SW480 (cell line): ENCODE measurements at regions not wholly inside any gene's neighbourhood (a gene's known extent, or its start where the extent isn't known, plus 50 kb on each side); places are given as distances from the start of the nearest gene placed in this dataset.

Experiments
- DNase-seq: peaks from one replicate; pipeline ENCODE4 v3.0.0-alpha.2; 2016; ENCODE audit warnings: low spot score

GRCh38 chr7:12741951-12742575 is 54.6 kb downstream of the ARL4A start:
- DNase-seq, result no peak

- no peak for DNase-seq
These were observed 58.8 kb downstream of the ARL4A start for GRCh38 chr7:12746211-12746610.

GRCh38 chr7:12747687-12748306 is 60.4 kb downstream of the ARL4A start:
- DNase-seq, result no peak

GRCh38 chr7:12749069-12749468 is 61.6 kb downstream of the ARL4A start:
- no peak for DNase-seq

DNA sequence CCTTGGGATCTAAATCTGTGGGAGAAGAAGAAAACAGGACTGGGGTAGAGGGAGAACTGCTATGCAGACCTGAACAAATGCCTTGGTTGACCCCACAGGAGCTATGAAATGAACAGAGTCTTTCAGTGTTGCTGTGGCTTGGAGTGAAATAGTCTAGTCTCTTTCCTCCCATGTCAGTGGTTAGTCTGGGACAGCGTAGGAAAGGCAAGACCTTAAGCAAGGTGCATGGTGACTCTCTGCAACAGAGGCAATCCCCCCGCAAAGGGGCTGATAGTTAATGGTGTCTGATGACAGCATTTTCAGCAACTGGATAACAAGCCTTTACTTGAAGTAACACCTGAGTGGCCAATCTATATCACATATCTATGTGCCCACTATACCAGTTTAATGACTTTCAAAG is 62.3 kb downstream of the ARL4A start:
- no peak for DNase-seq

GRCh38 chr7:12751764-12752163 is 64.3 kb downstream of the ARL4A start:
- no peak for DNase-seq

GRCh38 chr7:12754179-12754578 is 66.7 kb downstream of the ARL4A start:
- DNase-seq, result no peak

DNA sequence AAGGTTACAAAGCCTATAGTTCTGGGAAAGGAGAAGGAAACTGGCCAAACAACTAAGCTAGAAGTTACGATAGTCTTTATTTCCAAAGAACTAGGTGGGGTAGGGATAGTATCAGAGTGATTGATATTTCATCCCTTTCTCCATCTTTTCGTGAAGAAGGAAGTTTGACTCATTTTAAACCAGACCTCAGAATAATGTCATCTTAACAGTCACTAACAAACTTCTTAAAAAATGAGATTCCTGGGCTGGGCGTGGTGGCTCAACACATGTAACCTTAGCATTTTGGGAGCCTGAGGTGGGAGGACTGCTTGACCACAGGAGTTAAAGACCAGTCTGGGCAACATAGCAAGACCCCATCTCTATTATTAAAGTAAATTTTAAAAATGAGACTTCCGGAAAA is 69.4 kb downstream of the ARL4A start:
- no peak for DNase-seq

DNA sequence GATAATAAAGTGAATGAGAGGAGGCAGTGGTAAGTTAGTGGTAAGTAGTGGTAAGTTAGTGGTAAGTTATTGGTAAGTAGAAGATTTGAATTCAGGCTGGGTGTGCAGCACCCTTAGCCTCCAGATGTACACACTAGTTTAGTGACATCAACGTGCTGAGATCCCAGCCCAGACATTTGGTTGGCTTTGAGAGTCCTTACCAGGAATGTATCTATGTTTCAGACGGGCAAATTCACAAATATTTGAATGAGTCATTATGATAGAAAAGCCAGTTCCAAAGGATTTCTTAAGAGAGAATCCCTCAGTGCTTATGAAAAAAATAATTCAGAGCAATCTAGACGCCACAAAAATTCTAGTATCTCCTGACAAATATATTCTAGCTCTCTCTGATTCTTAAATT is 70.0 kb downstream of the ARL4A start:
- DNase-seq, result no peak

- no peak for DNase-seq
These were observed 71.7 kb downstream of the ARL4A start for GRCh38 chr7:12759151-12759550.

DNA sequence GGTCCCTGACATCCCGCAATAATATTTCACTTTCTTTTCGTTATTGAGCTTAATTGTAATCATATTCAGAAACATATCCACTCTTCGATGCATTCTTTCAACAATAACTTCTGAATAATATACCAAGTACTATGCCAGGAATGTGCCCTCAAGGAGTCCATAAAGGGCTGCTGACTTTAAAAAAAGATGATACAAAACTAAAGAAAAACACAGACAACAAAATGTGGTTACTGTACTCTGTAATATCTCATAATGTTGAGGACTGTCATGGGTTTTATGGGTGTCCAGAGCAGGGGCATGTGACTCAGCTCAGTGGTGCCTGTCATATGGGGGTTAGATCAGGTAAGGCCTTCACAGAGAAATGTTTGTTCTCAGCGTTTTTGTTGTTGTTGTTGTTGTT is 73.7 kb downstream of the ARL4A start:
- DNase-seq, result no peak

- DNase-seq, result no peak
These were observed 74.3 kb downstream of the ARL4A start for GRCh38 chr7:12761691-12762090.

DNA sequence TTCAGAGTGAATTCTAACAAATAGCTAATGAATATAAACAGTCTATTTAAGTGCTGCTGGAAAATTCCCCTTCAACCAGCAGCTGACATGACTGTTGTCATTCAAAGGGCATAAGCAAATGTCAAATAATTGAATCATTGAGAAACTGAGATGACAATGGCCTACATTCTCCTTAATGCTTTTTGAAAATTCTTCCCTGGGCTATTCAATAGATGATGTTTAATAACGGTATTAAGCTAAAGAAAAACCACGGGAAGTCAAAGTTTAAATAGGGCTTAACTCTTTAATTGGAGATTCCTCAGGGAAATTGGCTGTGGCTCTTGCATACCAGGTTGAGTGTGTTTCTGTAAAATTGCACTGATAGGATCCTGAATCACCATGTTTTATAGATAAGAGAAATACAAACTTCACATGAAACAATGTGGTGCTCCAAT is 77.0 kb downstream of the ARL4A start:
- DNase-seq, result no peak

DNA sequence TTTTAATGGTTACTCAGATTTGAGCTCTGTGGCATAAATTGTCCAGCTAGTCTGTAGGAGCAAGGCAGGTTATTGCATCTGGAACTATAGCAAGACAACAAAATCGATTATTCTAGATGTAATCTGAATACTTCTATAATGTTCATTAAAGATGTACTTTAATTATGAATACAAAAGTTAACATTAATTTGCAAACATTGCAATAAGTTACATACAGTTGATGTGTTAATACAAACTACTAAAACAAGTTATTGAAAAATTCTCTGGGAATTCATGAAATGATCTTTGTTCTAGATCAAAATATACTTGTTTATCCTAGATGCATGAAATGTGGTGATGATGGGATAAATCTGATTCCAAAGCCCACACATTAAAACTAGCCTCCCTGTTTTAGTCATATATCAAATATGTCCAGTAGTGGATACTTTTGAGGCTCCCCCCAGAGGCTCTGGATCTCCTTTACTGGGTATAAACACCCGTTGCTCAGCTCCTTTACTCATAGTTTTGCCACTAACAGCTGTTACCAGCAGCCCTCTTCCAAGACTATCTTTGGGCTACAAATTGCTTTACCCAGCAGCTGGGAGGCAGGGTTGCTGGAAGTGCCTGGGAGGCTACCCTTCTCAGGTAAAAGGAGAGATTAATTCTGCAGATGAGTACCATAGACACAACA is 78.1 kb downstream of the ARL4A start:
- no peak for DNase-seq

- no peak for DNase-seq
These were observed 79.0 kb downstream of the ARL4A start for GRCh38 chr7:12766416-12766815.

- DNase-seq, result no peak
These were observed 81.5 kb downstream of the ARL4A start for GRCh38 chr7:12768948-12769347.

- DNase-seq, result no peak
These were observed 82.0 kb downstream of the ARL4A start for GRCh38 chr7:12769444-12769843.

DNA sequence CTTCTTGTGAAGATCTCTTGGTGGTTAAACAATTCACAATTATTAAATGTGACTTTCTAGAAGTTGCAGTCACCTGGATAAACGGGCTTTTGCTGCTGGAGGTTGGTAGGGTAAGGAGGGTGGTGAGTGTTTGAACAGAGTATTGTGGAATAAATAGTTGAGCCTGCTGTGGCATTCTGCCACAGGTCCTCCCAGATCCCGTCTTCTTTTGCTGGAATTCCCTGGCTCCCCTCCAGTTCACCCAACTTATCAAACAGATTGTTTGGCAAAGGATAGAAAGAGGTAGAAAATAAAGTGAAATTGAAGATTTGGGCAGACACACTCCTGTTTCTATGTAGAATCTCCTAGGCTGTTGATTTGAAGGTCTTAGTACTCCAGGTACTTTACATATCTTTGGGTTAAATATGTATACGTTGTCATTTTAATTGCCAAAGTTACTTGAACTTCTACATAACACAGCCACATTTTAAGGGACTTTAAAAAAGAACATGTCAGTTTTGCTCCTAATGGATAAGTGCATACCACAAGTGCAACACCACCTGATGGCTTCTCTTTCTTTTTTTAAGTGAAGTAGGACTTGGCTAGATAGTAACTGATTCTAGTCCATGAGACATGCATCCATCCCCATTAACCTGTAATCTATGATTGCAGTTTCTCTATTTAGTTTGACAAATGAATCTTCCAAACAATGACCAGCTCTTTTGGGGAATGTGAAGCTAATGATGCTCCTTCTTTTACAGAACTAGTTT is 83.0 kb downstream of the ARL4A start:
- DNase-seq, result no peak

GRCh38 chr7:12771378-12771877 is 84.0 kb downstream of the ARL4A start:
- DNase-seq, result no peak

DNA sequence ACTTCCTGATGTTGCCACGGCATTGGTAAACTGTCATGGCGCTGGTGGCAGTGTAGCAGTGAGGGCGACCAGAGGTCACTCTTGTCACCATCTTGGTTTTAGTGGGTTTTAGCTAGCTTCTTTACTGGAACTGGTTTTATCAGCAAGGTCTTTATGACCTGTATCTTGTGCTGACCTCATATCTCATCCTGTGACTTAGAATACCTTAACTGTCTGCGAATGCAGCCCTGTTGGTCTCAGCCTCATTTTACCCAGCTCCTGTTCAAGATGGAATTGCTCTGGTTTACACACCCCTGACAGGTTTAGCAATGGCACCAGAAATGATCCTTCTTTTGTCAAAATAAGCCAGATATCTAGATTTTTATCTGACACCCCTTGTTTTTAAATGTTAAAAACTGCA is 85.3 kb downstream of the ARL4A start:
- no peak for DNase-seq

GRCh38 chr7:12777257-12777656 is 89.8 kb downstream of the ARL4A start:
- no peak for DNase-seq

GRCh38 chr7:12779947-12780346 is 92.5 kb downstream of the ARL4A start:
- no peak for DNase-seq
